ENCODE measurements at regions not wholly inside any gene's neighbourhood (a gene's known extent, or its start where the extent isn't known, plus 50 kb on each side); places are given as distances from the start of the nearest gene placed in this dataset.
A peak's percentile ranks its signal among the peaks of the same experiment; 100 is the strongest.

- no peak for TF ChIP-seq CTCF (IDR thresholded peaks at IDR 0.05; ENCODE audit: low read depth, low read length)
Observed at GRCh38 chr3:69558912-69559311, 173.0 kb upstream of the FRMD4B start.

GRCh38 chr3:69554576-69554975 lies 168.7 kb upstream of the FRMD4B start:
- Histone ChIP-seq H3K9me3 (no peaks in the 10 kb centered on the region), H3K36me3 (no peaks in the 10 kb centered on the region), H3K4me3 (ENCODE audit: low read depth, low read length) (no peak overlapping the region), H3K4me1 (peaks cover 24% of the 10 kb centered on the region), H3K27me3 (no peaks in the 10 kb centered on the region)
- TF ChIP-seq CTCF (IDR thresholded peaks at IDR 0.05; ENCODE audit: low read depth, low read length), result no peak
- no peak for DNase-seq

More at GRCh38 chr3:69558912-69559311, 173.0 kb upstream of the FRMD4B start:
- no peaks in the 10 kb centered on the region for H3K27me3 ChIP-seq
- DNase-seq, result no peak
- peaks cover 6% of the 10 kb centered on the region for H3K4me1 ChIP-seq
- no peaks in the 10 kb centered on the region for H3K9me3 ChIP-seq
- H3K36me3 ChIP-seq, result no peaks in the 10 kb centered on the region
- no peak overlapping the region for H3K4me3 ChIP-seq (ENCODE audit: low read depth, low read length)

GRCh38 chr3:69553888-69554287 lies 168.0 kb upstream of the FRMD4B start:
- H3K4me1 ChIP-seq, result peaks cover 21% of the 10 kb centered on the region
- no peak for TF ChIP-seq CTCF (IDR thresholded peaks at IDR 0.05; ENCODE audit: low read depth, low read length)
- DNase-seq, result no peak
- H3K4me3 ChIP-seq (ENCODE audit: low read depth, low read length), result no peak overlapping the region
- no peaks in the 10 kb centered on the region for H3K9me3 ChIP-seq
- no peaks in the 10 kb centered on the region for H3K36me3 ChIP-seq
- H3K27me3 ChIP-seq, result no peaks in the 10 kb centered on the region

- TF ChIP-seq CTCF (IDR thresholded peaks at IDR 0.05; ENCODE audit: low read depth, low read length), result no peak
- DNase-seq, result peak; percentile 66
Observed at GRCh38 chr3:69547461-69547880, 161.6 kb upstream of the FRMD4B start.

GRCh38 chr3:69542805-69543429 lies 157.0 kb upstream of the FRMD4B start:
- no peak for TF ChIP-seq CTCF (IDR thresholded peaks at IDR 0.05; ENCODE audit: low read depth, low read length)
- peak overlapping the region; percentile 72 for H3K4me3 ChIP-seq (ENCODE audit: low read depth, low read length)

More at GRCh38 chr3:69547461-69547880, 161.6 kb upstream of the FRMD4B start:
- H3K36me3 ChIP-seq, result no peaks in the 10 kb centered on the region
- H3K9me3 ChIP-seq, result no peaks in the 10 kb centered on the region
- peaks cover 15% of the 10 kb centered on the region for H3K4me1 ChIP-seq
- no peaks in the 10 kb centered on the region for H3K27me3 ChIP-seq
- no peak overlapping the region for H3K4me3 ChIP-seq (ENCODE audit: low read depth, low read length)

GRCh38 chr3:69542089-69542804 lies 156.4 kb upstream of the FRMD4B start:
- Histone ChIP-seq H3K9me3 (no peaks in the 10 kb centered on the region), H3K36me3 (no peaks in the 10 kb centered on the region), H3K4me1 (no peaks in the 10 kb centered on the region), H3K27me3 (no peaks in the 10 kb centered on the region), H3K4me3 (ENCODE audit: low read depth, low read length) (peak overlapping the region; percentile 72)
- DNase-seq, result peak; percentile 81
- TF ChIP-seq CTCF (IDR thresholded peaks at IDR 0.05; ENCODE audit: low read depth, low read length), result no peak

More at GRCh38 chr3:69542805-69543429, 157.0 kb upstream of the FRMD4B start:
- H3K4me1 ChIP-seq, result no peaks in the 10 kb centered on the region
- H3K27me3 ChIP-seq, result no peaks in the 10 kb centered on the region
- DNase-seq, result no peak
- no peaks in the 10 kb centered on the region for H3K36me3 ChIP-seq
- no peaks in the 10 kb centered on the region for H3K9me3 ChIP-seq

Measured in BE2C (cell line).